ENCODE measurements at regions not wholly inside any gene's neighbourhood (a gene's known extent, or its start where the extent isn't known, plus 50 kb on each side); places are given as distances from the start of the nearest gene placed in this dataset.
A peak's percentile ranks its signal among the peaks of the same experiment; 100 is the strongest.

DNA sequence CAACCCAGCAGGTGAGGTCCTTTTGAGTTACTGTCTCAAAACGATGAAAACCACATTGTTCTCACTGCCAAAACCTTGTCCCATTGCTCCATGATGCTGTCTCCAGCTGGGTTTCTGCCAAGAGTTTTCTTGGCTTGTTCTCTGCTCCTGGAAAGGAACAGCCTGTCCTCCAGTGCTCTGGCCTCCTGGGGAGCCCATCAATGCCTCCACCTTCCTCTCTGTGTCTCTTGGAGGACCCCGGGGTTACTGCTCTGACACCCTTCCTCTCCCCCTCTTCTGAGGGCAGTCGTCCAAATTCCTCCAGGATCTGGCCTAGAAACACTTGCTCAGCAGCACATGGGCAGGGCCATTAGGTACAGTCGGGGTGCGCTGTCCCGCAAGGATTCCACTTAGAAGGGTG lies 63.9 kb upstream of the RGMA start:
- Histone ChIP-seq H3K9me3 (ENCODE audit: control insufficient read depth, low read length) (no peaks in the 10 kb centered on the region), H3K27me3 (ENCODE audit: control insufficient read depth, insufficient read depth) (no peaks in the 10 kb centered on the region), H3K4me1 (ENCODE audit: control insufficient read depth, insufficient read depth, low read length) (peaks cover 4% of the 10 kb centered on the region), H3K4me3 (ENCODE audit: low read length) (no peak overlapping the region), H3K27ac (ENCODE audit: low read length) (no peak overlapping the region)
- ATAC-seq: peak; percentile 94
- DNase-seq: peak; percentile 61 to 85 (median 66)
- 32% methylated on average over 6 of the region's 6 CpGs for WGBS
- intact Hi-C loops (cut with DNase I): no loop called here

GRCh38 chr15:93152360-93152759 lies 63.3 kb upstream of the RGMA start:
- Histone ChIP-seq H3K4me1 (ENCODE audit: control insufficient read depth, insufficient read depth, low read length) (peaks cover 4% of the 10 kb centered on the region), H3K9me3 (ENCODE audit: control insufficient read depth, low read length) (no peaks in the 10 kb centered on the region), H3K27me3 (ENCODE audit: control insufficient read depth, insufficient read depth) (no peaks in the 10 kb centered on the region), H3K27ac (ENCODE audit: low read length) (no peak overlapping the region), H3K4me3 (ENCODE audit: low read length) (no peak overlapping the region)
- no peak for ATAC-seq
- DNase-seq: peak in 1 of 3 donors; percentile 64
- WGBS: 53% methylated on average over 5 of the region's 5 CpGs
- intact Hi-C loops (cut with DNase I): no loop called here

DNA sequence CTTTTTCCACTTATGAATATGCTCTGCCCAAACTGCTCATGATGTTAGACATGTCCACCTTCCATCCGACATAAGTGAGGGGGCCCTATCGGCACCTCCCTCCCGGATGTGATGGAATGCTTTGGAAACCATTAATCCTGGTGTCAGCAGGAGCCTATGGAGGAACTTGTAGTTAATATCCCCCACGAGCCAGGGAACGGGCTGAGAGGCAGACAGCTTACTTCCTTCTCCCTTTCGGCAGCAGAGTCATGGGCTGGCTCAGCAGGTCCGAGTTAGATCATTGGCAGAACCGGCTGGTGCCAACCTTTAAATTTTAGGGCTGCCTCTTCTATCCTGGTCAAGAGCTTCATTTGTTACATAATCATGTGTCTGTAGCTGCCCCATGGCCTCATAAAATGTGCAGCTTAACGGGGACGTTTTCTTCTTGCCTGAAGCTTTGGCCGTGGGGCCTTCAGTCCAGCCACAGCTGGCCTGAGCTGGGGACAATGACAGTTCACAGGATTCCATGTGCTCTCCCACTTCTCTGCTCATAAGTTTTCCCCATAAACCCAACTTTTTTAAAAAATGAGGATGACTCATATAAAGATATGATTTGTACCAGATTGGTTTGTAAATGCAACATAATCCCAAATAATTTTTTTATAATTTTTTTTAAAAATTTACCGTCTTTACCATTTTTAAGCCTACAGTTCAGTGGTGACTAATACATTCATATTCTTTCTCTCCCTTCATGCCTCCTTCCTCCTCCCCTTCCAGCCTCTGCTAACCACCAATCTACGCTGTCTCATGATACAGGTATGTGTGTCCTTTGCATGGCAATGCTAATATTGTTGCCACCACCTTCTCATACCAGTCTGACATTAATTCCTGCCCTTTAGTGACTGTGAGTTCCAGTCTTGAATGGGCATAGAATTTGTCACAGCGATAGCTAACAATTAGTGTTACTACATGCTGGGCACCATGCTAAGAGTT lies 62.2 kb upstream of the RGMA start:
- Histone ChIP-seq H3K9me3 (ENCODE audit: control insufficient read depth, low read length) (no peaks in the 10 kb centered on the region), H3K27ac (ENCODE audit: low read length) (no peak overlapping the region), H3K4me3 (ENCODE audit: low read length) (no peak overlapping the region), H3K4me1 (ENCODE audit: control insufficient read depth, insufficient read depth, low read length) (peaks cover 4% of the 10 kb centered on the region), H3K27me3 (ENCODE audit: control insufficient read depth, insufficient read depth) (no peaks in the 10 kb centered on the region)
- peak in 1 of 2 donors; percentile 7 for ATAC-seq
- WGBS: 51% methylated on average over 14 of the region's 14 CpGs
- intact Hi-C loops (cut with DNase I): no loop called here
- peak in 2 of 3 donors; percentile 39 to 67 for DNase-seq

DNA sequence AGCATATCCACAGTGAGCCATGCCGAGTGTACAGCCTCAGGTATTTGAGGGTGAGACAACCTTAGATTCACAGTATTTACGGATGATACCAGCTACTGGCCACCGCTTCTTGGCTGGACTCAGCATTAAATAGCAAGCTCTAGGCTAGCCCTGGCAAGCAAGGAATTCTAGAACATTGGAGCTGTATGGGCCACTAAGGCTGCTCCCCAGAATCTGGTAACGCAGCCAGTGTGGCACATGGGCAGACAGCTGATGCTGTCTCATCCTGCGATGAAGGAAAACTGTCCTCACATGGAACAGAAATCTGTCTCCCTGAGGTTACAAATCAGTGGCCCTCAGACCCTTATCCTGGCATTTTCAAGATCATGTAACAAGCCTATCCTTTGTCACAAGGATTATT lies 57.6 kb upstream of the RGMA start:
- Histone ChIP-seq H3K9me3 (ENCODE audit: control insufficient read depth, low read length) (no peaks in the 10 kb centered on the region), H3K27ac (ENCODE audit: low read length) (no peak overlapping the region), H3K4me3 (ENCODE audit: low read length) (no peak overlapping the region), H3K27me3 (ENCODE audit: control insufficient read depth, insufficient read depth) (no peaks in the 10 kb centered on the region), H3K4me1 (ENCODE audit: control insufficient read depth, insufficient read depth, low read length) (peaks cover 2% of the 10 kb centered on the region)
- WGBS: 89% methylated on average over 5 of the region's 5 CpGs
- no peak for ATAC-seq
- intact Hi-C loops (cut with DNase I): no loop called here
- no peak for DNase-seq

DNA sequence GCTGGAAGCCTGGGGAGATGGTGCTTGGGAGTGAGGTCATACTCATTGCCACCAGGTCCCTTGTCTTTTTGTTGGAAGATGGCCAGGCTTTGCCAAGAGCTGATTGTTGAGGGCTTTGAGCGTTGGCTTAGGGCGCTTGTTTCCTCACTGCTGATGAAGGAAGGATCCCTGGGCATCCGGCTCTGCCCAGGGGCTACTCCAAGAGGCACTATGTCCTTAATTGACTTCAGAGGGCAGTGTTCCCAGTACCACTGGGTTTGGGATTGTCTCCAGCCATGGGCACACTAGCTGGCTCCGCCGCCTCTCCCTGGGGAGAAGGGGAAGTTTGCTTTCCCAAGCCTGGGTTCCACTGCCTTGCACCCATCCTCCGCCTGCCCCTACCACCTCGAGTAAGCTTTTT lies 57.2 kb upstream of the RGMA start:
- no peak overlapping the region for H3K27ac ChIP-seq (ENCODE audit: low read length)
- DNase-seq (no peak), ATAC-seq (peak in 1 of 2 donors; percentile 28)
- H3K27me3 ChIP-seq (ENCODE audit: control insufficient read depth, insufficient read depth): no peaks in the 10 kb centered on the region
- H3K4me1 ChIP-seq (ENCODE audit: control insufficient read depth, insufficient read depth, low read length): peaks cover 2% of the 10 kb centered on the region
- 80% methylated on average over 7 of the region's 7 CpGs for WGBS
- no peak overlapping the region for H3K4me3 ChIP-seq (ENCODE audit: low read length)
- intact Hi-C loops (cut with DNase I): no loop called here
- H3K9me3 ChIP-seq (ENCODE audit: control insufficient read depth, low read length): no peaks in the 10 kb centered on the region

DNA sequence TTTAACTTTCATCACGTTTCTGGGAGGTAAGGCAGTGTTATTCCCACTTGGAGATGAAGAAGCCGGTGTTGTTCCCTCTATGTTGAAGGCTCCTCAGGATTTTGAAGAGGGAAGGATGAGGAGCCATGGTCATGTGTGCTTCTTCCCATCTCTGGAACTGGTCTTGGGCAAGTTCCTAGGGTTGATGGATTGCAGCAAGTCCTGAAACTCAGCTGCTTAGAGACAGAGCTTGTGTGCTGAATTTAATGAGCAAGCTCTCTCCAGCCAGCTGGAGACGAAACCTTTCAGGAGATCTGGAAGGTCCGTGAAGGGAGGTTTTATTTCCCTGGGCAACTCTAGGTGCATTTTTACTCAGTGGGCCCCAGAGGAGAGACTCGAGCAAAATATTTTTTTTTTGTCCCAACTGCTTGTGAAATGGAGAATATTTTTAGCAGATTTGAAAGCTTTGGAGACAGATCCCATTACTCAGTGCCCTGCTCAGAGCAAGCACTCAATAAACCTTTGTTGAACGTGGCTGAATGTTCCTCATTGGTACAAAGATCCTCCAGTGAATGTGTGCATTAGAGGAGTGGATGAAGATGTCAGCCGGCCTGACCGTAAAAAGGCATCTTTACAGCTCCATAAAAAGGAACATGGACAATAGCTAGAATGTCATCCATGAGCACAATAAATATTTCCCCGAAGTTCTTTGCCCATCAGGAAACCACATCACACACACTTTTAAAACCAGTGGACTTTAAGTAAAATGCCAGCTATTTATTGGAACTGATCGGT lies 55.6 kb upstream of the RGMA start:
- H3K27ac ChIP-seq (ENCODE audit: low read length): no peak overlapping the region
- intact Hi-C loops (cut with DNase I): no loop called here
- no peaks in the 10 kb centered on the region for H3K9me3 ChIP-seq (ENCODE audit: control insufficient read depth, low read length)
- H3K4me1 ChIP-seq (ENCODE audit: control insufficient read depth, insufficient read depth, low read length): no peaks in the 10 kb centered on the region
- DNase-seq: no peak
- no peak overlapping the region for H3K4me3 ChIP-seq (ENCODE audit: low read length)
- 64% methylated on average over 10 of the region's 10 CpGs for WGBS
- H3K27me3 ChIP-seq (ENCODE audit: control insufficient read depth, insufficient read depth): no peaks in the 10 kb centered on the region
- no peak for ATAC-seq

GRCh38 chr15:93143186-93143585 lies 54.2 kb upstream of the RGMA start:
- Histone ChIP-seq H3K9me3 (ENCODE audit: control insufficient read depth, low read length) (no peaks in the 10 kb centered on the region), H3K27ac (ENCODE audit: low read length) (no peak overlapping the region), H3K4me1 (ENCODE audit: control insufficient read depth, insufficient read depth, low read length) (no peaks in the 10 kb centered on the region), H3K27me3 (ENCODE audit: control insufficient read depth, insufficient read depth) (no peaks in the 10 kb centered on the region), H3K4me3 (ENCODE audit: low read length) (no peak overlapping the region)
- ATAC-seq (no peak), DNase-seq (no peak)
- intact Hi-C loops (cut with DNase I): no loop called here
- 95% methylated on average over 13 of the region's 13 CpGs for WGBS

DNA sequence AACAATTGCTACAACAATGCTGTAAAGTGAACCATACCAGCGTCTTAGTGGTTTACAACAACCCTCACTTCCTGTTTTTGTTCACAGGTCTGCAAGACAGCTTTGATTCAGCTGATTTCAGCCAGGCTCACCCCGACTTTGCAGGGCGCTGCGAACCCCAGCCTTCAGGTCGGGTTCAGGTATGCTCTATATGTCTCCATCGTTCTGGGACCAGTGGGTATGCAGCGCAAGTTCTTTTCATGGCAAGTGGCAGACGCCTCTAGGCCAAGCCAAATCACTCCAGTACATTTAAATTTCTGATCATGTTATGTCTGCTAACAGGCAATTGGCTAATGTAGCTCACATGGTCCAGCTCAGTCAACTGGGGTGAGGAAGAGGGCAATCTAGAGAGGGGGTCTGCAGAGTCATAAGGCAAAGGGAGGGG lies 52.4 kb upstream of the RGMA start:
- no peak for ATAC-seq
- Histone ChIP-seq H3K27me3 (ENCODE audit: control insufficient read depth, insufficient read depth) (no peaks in the 10 kb centered on the region), H3K27ac (ENCODE audit: low read length) (no peak overlapping the region), H3K9me3 (ENCODE audit: control insufficient read depth, low read length) (no peaks in the 10 kb centered on the region), H3K4me3 (ENCODE audit: low read length) (no peak overlapping the region), H3K4me1 (ENCODE audit: control insufficient read depth, insufficient read depth, low read length) (no peaks in the 10 kb centered on the region)
- WGBS: 76% methylated on average over 8 of the region's 8 CpGs
- intact Hi-C loops (cut with DNase I): no loop called here
- DNase-seq: no peak

GRCh38 chr15:93139436-93139835 lies 50.4 kb upstream of the RGMA start:
- ATAC-seq (no peak), DNase-seq (no peak)
- H3K9me3 ChIP-seq (ENCODE audit: control insufficient read depth, low read length): no peaks in the 10 kb centered on the region
- no peak overlapping the region for H3K27ac ChIP-seq (ENCODE audit: low read length)
- no peaks in the 10 kb centered on the region for H3K4me1 ChIP-seq (ENCODE audit: control insufficient read depth, insufficient read depth, low read length)
- no peak overlapping the region for H3K4me3 ChIP-seq (ENCODE audit: low read length)
- WGBS: 94% methylated on average over 8 of the region's 8 CpGs
- H3K27me3 ChIP-seq (ENCODE audit: control insufficient read depth, insufficient read depth): no peaks in the 10 kb centered on the region
- intact Hi-C loops (cut with DNase I): no loop called here

GRCh38 chr15:93138681-93139250 lies 49.8 kb upstream of the RGMA start:
- intact Hi-C loops (cut with DNase I): no loop called here
- no peaks in the 10 kb centered on the region for H3K27me3 ChIP-seq (ENCODE audit: control insufficient read depth, insufficient read depth)
- 94% methylated on average over 3 of the region's 3 CpGs for WGBS
- ATAC-seq (no peak), DNase-seq (no peak)
- H3K4me1 ChIP-seq (ENCODE audit: control insufficient read depth, insufficient read depth, low read length): no peaks in the 10 kb centered on the region
- no peak overlapping the region for H3K4me3 ChIP-seq (ENCODE audit: low read length)
- H3K27ac ChIP-seq (ENCODE audit: low read length): no peak overlapping the region
- H3K9me3 ChIP-seq (ENCODE audit: control insufficient read depth, low read length): no peaks in the 10 kb centered on the region
